ENCODE measurements at regions not wholly inside any gene's neighbourhood (a gene's known extent, or its start where the extent isn't known, plus 50 kb on each side); places are given as distances from the start of the nearest gene placed in this dataset.
"Not testable (repeated sequence)": the region's sequence is repeated elsewhere in the genome, so short reads cannot be mapped to it uniquely, and the experiment has no call there.

- Histone ChIP-seq H3K27ac (no peak overlapping the region), H3K27me3 (no peaks in the 10 kb centered on the region), H3K9me3 (no peaks in the 10 kb centered on the region), H3K36me3 (no peaks in the 10 kb centered on the region), H3K4me3 (no peak overlapping the region), H3K4me1 (peaks cover 0 to 18% (median 0%) of the 10 kb centered on the region in 4 donors)
- intact Hi-C loops (cut with DNase I; ENCODE audit: low total_unique reads), result no loop called here
- DNase-seq, result no peak
- TF ChIP-seq CTCF (IDR thresholded peaks at IDR 0.05), result no peak
Observed at GRCh38 chr12:24507827-24508226, 441.1 kb downstream of the BCAT1 start.

GRCh38 chr12:24505366-24506015 lies 443.4 kb downstream of the BCAT1 start:
- intact Hi-C loops (cut with DNase I; ENCODE audit: low total_unique reads), result no loop called here
- no peak for TF ChIP-seq CTCF (IDR thresholded peaks at IDR 0.05)
- H3K36me3 ChIP-seq, result no peaks in the 10 kb centered on the region
- H3K4me3 ChIP-seq, result no peak overlapping the region
- DNase-seq, result no peak
- H3K27me3 ChIP-seq, result no peaks in the 10 kb centered on the region
- H3K27ac ChIP-seq, result no peak overlapping the region
- H3K4me1 ChIP-seq, result peaks cover 0 to 18% (median 0%) of the 10 kb centered on the region in 4 donors
- H3K9me3 ChIP-seq, result no peaks in the 10 kb centered on the region

GRCh38 chr12:24503477-24503876 lies 445.4 kb downstream of the BCAT1 start:
- H3K27ac ChIP-seq; H3K4me3 ChIP-seq; H3K36me3 ChIP-seq; H3K9me3 ChIP-seq; DNase-seq; intact Hi-C loops (cut with DNase I; ENCODE audit: low total_unique reads); H3K27me3 ChIP-seq: not testable (repeated sequence)
- H3K4me1 ChIP-seq, result peaks cover 0 to 28% (median 12%) of the 10 kb centered on the region in 4 donors

GRCh38 chr12:24500831-24501230 lies 448.1 kb downstream of the BCAT1 start:
- no peaks in the 10 kb centered on the region for H3K9me3 ChIP-seq
- no peaks in the 10 kb centered on the region for H3K27me3 ChIP-seq
- peak overlapping the region; percentile 60 to 67 for H3K27ac ChIP-seq
- no peaks in the 10 kb centered on the region for H3K36me3 ChIP-seq
- peaks cover 0 to 52% (median 19%) of the 10 kb centered on the region in 4 donors for H3K4me1 ChIP-seq
- intact Hi-C loops (cut with DNase I; ENCODE audit: low total_unique reads), result no loop called here
- TF ChIP-seq CTCF (IDR thresholded peaks at IDR 0.05), result no peak
- H3K4me3 ChIP-seq, result no peak overlapping the region
- no peak for DNase-seq

- peaks cover 0 to 56% (median 21%) of the 10 kb centered on the region in 4 donors for H3K4me1 ChIP-seq
- intact Hi-C loops (cut with DNase I; ENCODE audit: low total_unique reads), result no loop called here
- no peak for TF ChIP-seq CTCF (IDR thresholded peaks at IDR 0.05)
- H3K4me3 ChIP-seq, result no peak overlapping the region
- peak overlapping the region; percentile 60 to 67 for H3K27ac ChIP-seq
- no peaks in the 10 kb centered on the region for H3K27me3 ChIP-seq
- no peaks in the 10 kb centered on the region for H3K36me3 ChIP-seq
- DNase-seq, result no peak
- H3K9me3 ChIP-seq, result no peaks in the 10 kb centered on the region
Observed at GRCh38 chr12:24500421-24500820, 448.5 kb downstream of the BCAT1 start.

- Histone ChIP-seq H3K36me3 (no peaks in the 10 kb centered on the region), H3K9me3 (no peaks in the 10 kb centered on the region), H3K4me3 (peak overlapping the region in 1 of 2 donors; percentile 13), H3K4me1 (peaks cover 0 to 65% (median 21%) of the 10 kb centered on the region in 4 donors), H3K27ac (peak overlapping the region; percentile 60 to 67), H3K27me3 (no peaks in the 10 kb centered on the region)
- DNase-seq, result no peak
- TF ChIP-seq CTCF (IDR thresholded peaks at IDR 0.05), result no peak
- intact Hi-C loops (cut with DNase I; ENCODE audit: low total_unique reads), result loop anchor here (10.0 kb wide), 1 partner anchor 65 kb away; no protein-coding TSS in a partner anchor
Observed at GRCh38 chr12:24499151-24500146, 449.5 kb downstream of the BCAT1 start.
